Activated naive CD4-positive, alpha-beta T cell treated with anti-CD3 and anti-CD28 coated beads for 36 hours (primary cell): ENCODE measurements at regions not wholly inside any gene's neighbourhood (a gene's known extent, or its start where the extent isn't known, plus 50 kb on each side); places are given as distances from the start of the nearest gene placed in this dataset.

Experiments used
- CTCF ChIA-PET: fragments of 350-600 bp; sonication (Branson Sonifier 250); formaldehyde crosslinking; loops from one replicate; lab custom pipeline; 2021; ENCODE audit warnings: antibody characterized with exemption; lab: Charles Lee
- DNase-seq: peaks from one replicate; pipeline ENCODE4 v3.0.0-alpha.2; 2020
- H3K27ac Mint-ChIP-seq: one replicate; pipeline ENCODE4 v1.8.0; 2021; ENCODE audit warnings: mild to moderate bottlenecking, mixed read lengths
- H3K27me3 Mint-ChIP-seq: one replicate; pipeline ENCODE4 v1.8.0; 2021; ENCODE audit warnings: low read depth, mixed read lengths
- H3K36me3 Mint-ChIP-seq: one replicate; pipeline ENCODE4 v1.8.0; 2021; ENCODE audit warnings: low read depth, mixed read lengths
- H3K4me1 Mint-ChIP-seq: one replicate; pipeline ENCODE4 v1.8.0; 2021; ENCODE audit warnings: low read depth, mixed read lengths
- H3K4me3 Mint-ChIP-seq: one replicate; pipeline ENCODE4 v1.8.0; 2021; ENCODE audit warnings: mild to moderate bottlenecking, moderate library complexity, mixed read lengths
- H3K9me3 Mint-ChIP-seq: one replicate; pipeline ENCODE4 v1.8.0; 2021; ENCODE audit warnings: mixed read lengths
- intact Hi-C: fragments of 100-400 bp; cut with micrococcal nuclease; formaldehyde crosslinking; loops from one replicate; pipeline ENCODE4 v1.15.1; 2023

GRCh38 chr18:78153362-78153761, 826.3 kb upstream of the SALL3 start:
- Mint-ChIP-seq H3K27me3 (no peaks in the 10 kb centered on the region), H3K36me3 (no peaks in the 10 kb centered on the region), H3K9me3 (no peaks in the 10 kb centered on the region), H3K4me1 (no peaks in the 10 kb centered on the region), H3K27ac (no peak overlapping the region), H3K4me3 (no peak overlapping the region)
- CTCF ChIA-PET: no interaction called here
- intact Hi-C loops: no loop called here
- no peak for DNase-seq

GRCh38 chr18:78154444-78154843, 825.2 kb upstream of the SALL3 start:
- Mint-ChIP-seq H3K27me3 (no peaks in the 10 kb centered on the region), H3K9me3 (no peaks in the 10 kb centered on the region), H3K27ac (no peak overlapping the region), H3K36me3 (no peaks in the 10 kb centered on the region), H3K4me1 (no peaks in the 10 kb centered on the region), H3K4me3 (no peak overlapping the region)
- intact Hi-C loops: no loop called here
- DNase-seq: no peak
- CTCF ChIA-PET: no interaction called here

GRCh38 chr18:78154853-78155252, 824.8 kb upstream of the SALL3 start:
- Mint-ChIP-seq H3K27ac (no peak overlapping the region), H3K9me3 (no peaks in the 10 kb centered on the region), H3K4me3 (no peak overlapping the region), H3K4me1 (no peaks in the 10 kb centered on the region), H3K36me3 (no peaks in the 10 kb centered on the region), H3K27me3 (no peaks in the 10 kb centered on the region)
- no peak for DNase-seq
- CTCF ChIA-PET: interaction anchor here (0.6 kb wide), 1 partner anchor 10 kb away, joined by 3 read pairs; no protein-coding TSS in a partner anchor
- intact Hi-C loops: no loop called here

- intact Hi-C loops: no loop called here
- H3K9me3 Mint-ChIP-seq: no peaks in the 10 kb centered on the region
Observed at GRCh38 chr18:78156466-78156865, 823.2 kb upstream of the SALL3 start.

GRCh38 chr18:78158943-78159342, 820.7 kb upstream of the SALL3 start:
- no peak overlapping the region for H3K27ac Mint-ChIP-seq
- no peaks in the 10 kb centered on the region for H3K4me1 Mint-ChIP-seq
- no peaks in the 10 kb centered on the region for H3K36me3 Mint-ChIP-seq
- intact Hi-C loops: no loop called here
- H3K9me3 Mint-ChIP-seq: no peaks in the 10 kb centered on the region
- no peaks in the 10 kb centered on the region for H3K27me3 Mint-ChIP-seq
- no peak for DNase-seq
- CTCF ChIA-PET: no interaction called here
- H3K4me3 Mint-ChIP-seq: no peak overlapping the region

More at GRCh38 chr18:78156466-78156865, 823.2 kb upstream of the SALL3 start:
- Mint-ChIP-seq H3K36me3 (no peaks in the 10 kb centered on the region), H3K4me1 (no peaks in the 10 kb centered on the region), H3K27me3 (no peaks in the 10 kb centered on the region), H3K27ac (no peak overlapping the region), H3K4me3 (no peak overlapping the region)
- CTCF ChIA-PET: no interaction called here
- no peak for DNase-seq

- H3K27ac Mint-ChIP-seq: no peak overlapping the region
- no peaks in the 10 kb centered on the region for H3K36me3 Mint-ChIP-seq
- H3K4me1 Mint-ChIP-seq: no peaks in the 10 kb centered on the region
- CTCF ChIA-PET: no interaction called here
- intact Hi-C loops: no loop called here
- H3K4me3 Mint-ChIP-seq: no peak overlapping the region
- peaks cover under 1% of the 10 kb centered on the region for H3K27me3 Mint-ChIP-seq
- DNase-seq: no peak
- H3K9me3 Mint-ChIP-seq: no peaks in the 10 kb centered on the region
Observed at GRCh38 chr18:78159397-78159796, 820.2 kb upstream of the SALL3 start.

GRCh38 chr18:78160961-78161656, 818.5 kb upstream of the SALL3 start:
- no peaks in the 10 kb centered on the region for H3K9me3 Mint-ChIP-seq
- peaks cover 3% of the 10 kb centered on the region for H3K27me3 Mint-ChIP-seq
- CTCF ChIA-PET: no interaction called here
- no peaks in the 10 kb centered on the region for H3K36me3 Mint-ChIP-seq
- H3K4me1 Mint-ChIP-seq: no peaks in the 10 kb centered on the region
- no peak for DNase-seq
- intact Hi-C loops: no loop called here
- H3K4me3 Mint-ChIP-seq: no peak overlapping the region
- H3K27ac Mint-ChIP-seq: no peak overlapping the region

GRCh38 chr18:78165525-78165924, 814.1 kb upstream of the SALL3 start:
- H3K4me3 Mint-ChIP-seq: no peak overlapping the region
- H3K36me3 Mint-ChIP-seq: no peaks in the 10 kb centered on the region
- peaks cover 3% of the 10 kb centered on the region for H3K27me3 Mint-ChIP-seq
- intact Hi-C loops: no loop called here
- no peaks in the 10 kb centered on the region for H3K4me1 Mint-ChIP-seq
- CTCF ChIA-PET: no interaction called here
- H3K9me3 Mint-ChIP-seq: no peaks in the 10 kb centered on the region
- no peak for DNase-seq
- no peak overlapping the region for H3K27ac Mint-ChIP-seq

GRCh38 chr18:78168526-78168925, 811.1 kb upstream of the SALL3 start:
- H3K27ac Mint-ChIP-seq: no peak overlapping the region
- H3K9me3 Mint-ChIP-seq: peaks cover 5% of the 10 kb centered on the region
- H3K36me3 Mint-ChIP-seq: no peaks in the 10 kb centered on the region
- intact Hi-C loops: no loop called here
- no peak for DNase-seq
- CTCF ChIA-PET: no interaction called here
- no peak overlapping the region for H3K4me3 Mint-ChIP-seq
- H3K4me1 Mint-ChIP-seq: no peaks in the 10 kb centered on the region
- H3K27me3 Mint-ChIP-seq: peaks cover 3% of the 10 kb centered on the region

- DNase-seq: no peak
- Mint-ChIP-seq H3K36me3 (no peaks in the 10 kb centered on the region), H3K4me3 (no peak overlapping the region), H3K27me3 (peaks cover 3% of the 10 kb centered on the region), H3K4me1 (no peaks in the 10 kb centered on the region), H3K27ac (no peak overlapping the region), H3K9me3 (peaks cover 5% of the 10 kb centered on the region)
- CTCF ChIA-PET: no interaction called here
- intact Hi-C loops: no loop called here
Observed at GRCh38 chr18:78169174-78169864, 810.3 kb upstream of the SALL3 start.

GRCh38 chr18:78171954-78172353, 807.7 kb upstream of the SALL3 start:
- CTCF ChIA-PET: no interaction called here
- H3K27ac Mint-ChIP-seq: no peak overlapping the region
- no peaks in the 10 kb centered on the region for H3K4me1 Mint-ChIP-seq
- H3K9me3 Mint-ChIP-seq: peaks cover 5% of the 10 kb centered on the region
- intact Hi-C loops: no loop called here
- no peak overlapping the region for H3K4me3 Mint-ChIP-seq
- DNase-seq: no peak
- no peaks in the 10 kb centered on the region for H3K27me3 Mint-ChIP-seq
- no peaks in the 10 kb centered on the region for H3K36me3 Mint-ChIP-seq

GRCh38 chr18:78174737-78175136, 804.9 kb upstream of the SALL3 start:
- CTCF ChIA-PET: no interaction called here
- DNase-seq: no peak
- Mint-ChIP-seq H3K27me3 (no peaks in the 10 kb centered on the region), H3K4me3 (no peak overlapping the region), H3K4me1 (no peaks in the 10 kb centered on the region), H3K36me3 (no peaks in the 10 kb centered on the region), H3K9me3 (peaks cover 7% of the 10 kb centered on the region), H3K27ac (no peak overlapping the region)
- intact Hi-C loops: no loop called here

- Mint-ChIP-seq H3K27me3 (no peaks in the 10 kb centered on the region), H3K4me3 (no peak overlapping the region), H3K36me3 (peaks cover 1% of the 10 kb centered on the region), H3K9me3 (peaks cover 8% of the 10 kb centered on the region), H3K27ac (no peak overlapping the region), H3K4me1 (no peaks in the 10 kb centered on the region)
- DNase-seq: no peak
- CTCF ChIA-PET: no interaction called here
- intact Hi-C loops: no loop called here
Observed at GRCh38 chr18:78178812-78179211, 800.8 kb upstream of the SALL3 start.
